Small intestine (tissue), 7 donors: ENCODE measurements at regions not wholly inside any gene's neighbourhood (a gene's known extent, or its start where the extent isn't known, plus 50 kb on each side); places are given as distances from the start of the nearest gene placed in this dataset.

Experiments used
- DNase-seq, 2 donors: peaks; one replicate each; pipeline versions ENCODE4 v3.0.0 to v3.0.0-alpha.2; 2013
- FAIRE-seq: peaks from 2 replicates; lab custom pipeline; 2012; peaks lifted over from hg19 to GRCh38; lab: Jason Lieb, UNC
- H3K27ac ChIP-seq, 3 donors: one replicate each; pipeline ENCODE4 v1.5.1; 2013; ENCODE audit warnings: low read length in 2 of 3, mild to moderate bottlenecking in 2 of 3, control low read depth in 1 of 3, inconsistent platforms in 1 of 3, low read depth in 1 of 3, moderate library complexity in 1 of 3
- H3K27me3 ChIP-seq, 3 donors: one replicate each; pipeline ENCODE4 v1.6.1; 2013; ENCODE audit warnings: low read length in 3 of 3, inconsistent platforms in 1 of 3; ENCODE audit not compliant: control insufficient read depth in 3 of 3, insufficient read depth in 3 of 3
- H3K36me3 ChIP-seq, 3 donors: one replicate each; pipeline ENCODE4 v1.6.1; 2013; ENCODE audit warnings: low read length in 3 of 3, inconsistent platforms in 1 of 3, low read depth in 1 of 3, mild to moderate bottlenecking in 1 of 3, moderate library complexity in 1 of 3; ENCODE audit not compliant: control insufficient read depth in 3 of 3, insufficient read depth in 2 of 3
- H3K4me1 ChIP-seq, 3 donors: one replicate each; pipeline ENCODE4 v1.6.1; 2013; ENCODE audit warnings: low read length in 2 of 3, inconsistent platforms in 1 of 3, low read depth in 1 of 3, mild to moderate bottlenecking in 1 of 3, moderate library complexity in 1 of 3; ENCODE audit not compliant: control insufficient read depth in 3 of 3, insufficient read depth in 2 of 3
- H3K4me3 ChIP-seq, 3 donors: one replicate each; pipeline ENCODE4 v1.5.1; 2013; ENCODE audit warnings: low read length in 3 of 3, control low read depth in 1 of 3, inconsistent platforms in 1 of 3, low read depth in 1 of 3, mild to moderate bottlenecking in 1 of 3, moderate library complexity in 1 of 3
- H3K9me3 ChIP-seq, 2 donors: one replicate each; pipeline ENCODE4 v1.6.1; 2013; ENCODE audit warnings: low read depth in 1 of 2, low read length in 1 of 2; ENCODE audit not compliant: control insufficient read depth in 2 of 2, insufficient read depth in 1 of 2
- WGBS, 3 donors: extraction: QIAGEN DNeasy Blood & Tissue Kit; methylation state at CpG; one replicate each; pipeline ENCODE4 v1.1.7; 2013; 5-methylcytosine and 5-hydroxymethylcytosine counted together
- donor health status: healthy with polysubstance abuse.
- donor health status: control.
- donor health status: control.
- donor health status: Bipolar disorder and iron deficiency.
- donor health status: healthy.

GRCh38 chr3:164196477-164196876 is 881.8 kb downstream of the SI start:
- Histone ChIP-seq H3K4me1 (no peaks in the 10 kb centered on the region), H3K27me3 (no peaks in the 10 kb centered on the region), H3K27ac (no peak overlapping the region), H3K9me3 (no peaks in the 10 kb centered on the region), H3K4me3 (no peak overlapping the region), H3K36me3 (no peaks in the 10 kb centered on the region)
- WGBS, 3 donors = 86 to 94% (median 93%) methylated on average over 2 of the region's 2 CpGs
- FAIRE-seq (no peak), DNase-seq (no peak)

DNA sequence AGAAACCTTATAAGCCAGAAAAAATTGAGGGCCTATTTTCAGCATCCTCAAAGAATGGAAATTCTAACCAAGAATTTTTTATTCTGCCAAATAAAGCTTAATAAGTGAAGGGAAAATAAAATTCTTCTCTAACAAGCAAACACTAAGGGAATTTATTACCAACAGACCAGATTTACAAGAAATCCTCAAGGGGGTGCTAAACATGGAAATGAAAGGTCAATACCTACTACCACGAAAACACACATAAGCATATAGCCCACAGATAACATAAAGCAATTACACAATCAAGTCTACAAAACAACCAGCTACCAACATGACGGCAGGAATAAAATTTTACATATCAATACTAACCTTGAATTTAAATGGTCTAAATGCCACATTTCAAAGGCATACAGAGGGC is 883.5 kb downstream of the SI start:
- Histone ChIP-seq H3K27ac (no peak overlapping the region), H3K36me3 (no peaks in the 10 kb centered on the region), H3K4me3 (no peak overlapping the region), H3K27me3 (no peaks in the 10 kb centered on the region), H3K4me1 (no peaks in the 10 kb centered on the region), H3K9me3 (no peaks in the 10 kb centered on the region)
- WGBS, 3 donors = 36 to 62% (median 55%) methylated on average over 2 of the region's 2 CpGs
- no peak for FAIRE-seq
- DNase-seq = no peak

DNA sequence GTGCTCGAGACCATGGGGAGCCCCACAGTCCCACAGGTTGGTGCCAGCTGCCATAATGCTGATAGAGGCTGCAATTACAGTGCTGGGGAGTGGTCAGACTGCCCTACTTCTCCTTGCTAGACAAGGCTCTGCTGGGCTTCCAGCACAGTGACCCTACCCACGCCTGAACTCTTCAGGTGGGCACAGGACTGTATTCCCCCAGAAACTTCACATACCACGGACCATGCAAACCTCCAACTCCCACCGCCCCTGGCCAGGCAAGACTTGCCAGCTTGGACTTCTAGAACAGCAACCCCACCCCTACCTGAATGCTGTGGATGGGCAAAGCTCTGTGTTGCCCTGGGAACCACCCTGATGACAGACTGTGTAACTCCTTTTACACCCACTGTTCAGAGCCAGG is 885.3 kb downstream of the SI start:
- H3K27ac ChIP-seq = no peak overlapping the region
- FAIRE-seq (no peak), DNase-seq (no peak)
- H3K27me3 ChIP-seq = no peaks in the 10 kb centered on the region
- H3K4me3 ChIP-seq = no peak overlapping the region
- H3K36me3 ChIP-seq = no peaks in the 10 kb centered on the region
- WGBS, 3 donors = 60 to 72% (median 61%) methylated on average over 4 of the region's 4 CpGs
- no peaks in the 10 kb centered on the region for H3K9me3 ChIP-seq
- H3K4me1 ChIP-seq = no peaks in the 10 kb centered on the region

DNA sequence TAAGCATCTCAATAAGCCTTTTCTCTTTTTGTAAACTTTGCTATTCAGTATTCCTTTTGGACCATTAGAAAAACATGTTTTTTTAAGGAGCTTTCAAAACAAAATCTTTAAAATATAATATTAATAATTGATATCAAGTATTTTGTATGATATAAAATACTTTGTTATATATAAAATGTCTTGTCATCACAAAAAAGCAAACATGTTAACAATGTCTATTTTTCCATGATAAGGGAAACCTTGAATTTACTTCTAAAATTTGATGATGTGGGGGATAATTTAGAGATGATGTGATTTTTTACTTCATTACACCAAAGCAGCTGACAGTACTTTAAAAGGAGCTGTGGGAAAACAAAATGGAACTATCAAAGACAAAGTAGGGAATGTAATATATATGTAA is 887.7 kb downstream of the SI start:
- no peaks in the 10 kb centered on the region for H3K36me3 ChIP-seq
- no peak overlapping the region for H3K27ac ChIP-seq
- no peaks in the 10 kb centered on the region for H3K27me3 ChIP-seq
- FAIRE-seq (no peak), DNase-seq (no peak)
- no peaks in the 10 kb centered on the region for H3K9me3 ChIP-seq
- no peak overlapping the region for H3K4me3 ChIP-seq
- H3K4me1 ChIP-seq = no peaks in the 10 kb centered on the region

GRCh38 chr3:164186095-164186494 is 892.2 kb downstream of the SI start:
- Histone ChIP-seq H3K36me3 (no peaks in the 10 kb centered on the region), H3K4me1 (no peaks in the 10 kb centered on the region), H3K9me3 (peaks cover 0 to 9% of the 10 kb centered on the region in 2 donors), H3K27me3 (no peaks in the 10 kb centered on the region), H3K27ac (no peak overlapping the region), H3K4me3 (no peak overlapping the region)
- DNase-seq = no peak
- 46 to 78% (median 58%) methylated on average over 3 of the region's 3 CpGs for WGBS, 3 donors
- FAIRE-seq = no peak

DNA sequence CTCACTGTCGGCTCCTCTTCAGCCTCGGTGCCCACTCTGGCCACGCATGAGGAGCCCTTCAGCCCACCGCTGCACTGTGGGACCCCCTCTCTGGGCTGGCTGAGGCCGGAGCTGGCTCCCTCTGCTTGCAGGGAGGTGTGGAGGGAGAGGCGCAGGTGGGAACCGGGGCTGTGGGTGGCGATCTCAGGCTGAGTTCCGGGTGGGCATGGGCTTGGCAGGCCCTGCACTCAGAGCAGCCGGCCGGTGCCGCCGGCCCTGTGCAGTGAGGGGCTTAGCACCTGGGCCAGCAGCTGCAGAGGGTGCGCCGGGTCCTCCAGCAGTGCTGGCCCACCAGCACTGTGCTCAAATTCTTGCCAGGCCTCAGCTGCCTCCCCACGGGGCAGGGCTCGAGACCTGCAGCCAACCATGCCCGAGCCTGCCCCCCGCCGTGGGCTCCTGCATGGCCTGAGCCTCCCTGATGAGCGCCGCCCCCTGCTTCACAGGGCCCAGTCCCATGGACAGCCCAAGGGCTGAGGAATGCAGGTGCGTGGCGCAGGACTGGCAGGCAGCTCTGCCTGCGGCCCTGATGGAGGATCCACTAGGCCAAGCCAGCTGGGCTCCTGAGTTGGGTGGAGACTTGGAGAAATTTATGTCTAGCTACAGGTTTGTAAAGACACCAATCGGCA is 899.1 kb downstream of the SI start:
- H3K36me3 ChIP-seq = no peaks in the 10 kb centered on the region
- H3K9me3 ChIP-seq = peaks cover 0 to 9% of the 10 kb centered on the region in 2 donors
- H3K4me1 ChIP-seq = no peaks in the 10 kb centered on the region
- WGBS, 3 donors = 83 to 90% (median 87%) methylated on average over 22 to 26 of the region's 26 CpGs
- no peaks in the 10 kb centered on the region for H3K27me3 ChIP-seq
- no peak overlapping the region for H3K27ac ChIP-seq
- FAIRE-seq = no peak
- H3K4me3 ChIP-seq = no peak overlapping the region
- no peak for DNase-seq

- Histone ChIP-seq H3K36me3 (no peaks in the 10 kb centered on the region), H3K27ac (no peak overlapping the region), H3K9me3 (no peaks in the 10 kb centered on the region), H3K4me3 (no peak overlapping the region), H3K4me1 (no peaks in the 10 kb centered on the region), H3K27me3 (no peaks in the 10 kb centered on the region)
- FAIRE-seq (no peak), DNase-seq (no peak)
- WGBS, 3 donors = 65 to 96% (median 81%) methylated on average over 1 of the region's 1 CpG
Observed at GRCh38 chr3:164174059-164174458, 904.2 kb downstream of the SI start.

GRCh38 chr3:164155400-164155799 is 922.9 kb downstream of the SI start:
- Histone ChIP-seq H3K9me3 (no peaks in the 10 kb centered on the region), H3K4me1 (no peaks in the 10 kb centered on the region), H3K27me3 (no peaks in the 10 kb centered on the region), H3K27ac (no peak overlapping the region), H3K36me3 (no peaks in the 10 kb centered on the region), H3K4me3 (no peak overlapping the region)
- FAIRE-seq (no peak), DNase-seq (no peak)
- 83 to 94% (median 83%) methylated on average over 1 of the region's 1 CpG for WGBS, 3 donors

DNA sequence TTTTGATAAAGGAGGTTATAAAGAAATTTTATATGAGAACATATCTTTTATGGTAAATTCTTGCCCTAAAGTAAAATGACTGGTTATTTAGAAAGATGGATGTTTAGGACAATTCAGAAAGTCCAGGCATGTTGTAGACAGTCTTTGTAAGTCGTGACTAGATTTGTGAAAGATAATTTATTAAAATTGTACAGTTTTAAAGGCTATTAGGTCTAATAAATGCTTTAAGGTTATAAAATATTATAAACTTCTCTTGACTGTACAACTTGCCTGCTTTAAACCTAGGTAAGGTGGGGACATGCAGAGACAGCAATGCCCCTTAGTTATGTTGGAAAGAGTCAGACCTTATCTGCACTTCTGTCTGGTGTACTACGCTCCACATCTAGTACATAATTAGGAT is 933.5 kb downstream of the SI start:
- Histone ChIP-seq H3K9me3 (peaks cover 0 to 32% of the 10 kb centered on the region in 2 donors), H3K27me3 (no peaks in the 10 kb centered on the region), H3K4me1 (no peaks in the 10 kb centered on the region), H3K36me3 (no peaks in the 10 kb centered on the region), H3K27ac (no peak overlapping the region), H3K4me3 (no peak overlapping the region)
- no peak for FAIRE-seq
- no peak for DNase-seq
- 51 to 73% (median 52%) methylated on average over 2 of the region's 2 CpGs for WGBS, 3 donors
